Skeletal muscle satellite cell (primary cell): ENCODE measurements at regions not wholly inside any gene's neighbourhood (a gene's known extent, or its start where the extent isn't known, plus 50 kb on each side); places are given as distances from the start of the nearest gene placed in this dataset.

Experiments
- H3K27me3 ChIP-seq: 2 replicates; pipeline ENCODE4 v1.7.0; 2013; ENCODE audit warnings: low read length; ENCODE audit not compliant: control insufficient read depth, insufficient read depth
- H3K36me3 ChIP-seq: 2 replicates; pipeline ENCODE4 v1.7.0; 2013; ENCODE audit warnings: mild to moderate bottlenecking, control low read depth, low read length; ENCODE audit not compliant: insufficient read depth
- H3K4me1 ChIP-seq: 2 replicates; pipeline ENCODE4 v1.7.0; 2013; ENCODE audit warnings: low read length; ENCODE audit not compliant: control insufficient read depth, insufficient read depth
- H3K4me2 ChIP-seq: 2 replicates; pipeline ENCODE4 v1.7.0; 2013; ENCODE audit warnings: mild to moderate bottlenecking, low read length
- H3K4me3 ChIP-seq: 2 replicates; pipeline ENCODE4 v1.7.0; 2013; ENCODE audit warnings: low read length
- H3K9ac ChIP-seq: 2 replicates; pipeline ENCODE4 v1.7.0; 2013; ENCODE audit warnings: mild to moderate bottlenecking, low read depth, low read length, moderate library complexity
- H3K9me3 ChIP-seq: replicated peaks from 2 replicates; pipeline ENCODE4 v1.7.0; 2013; ENCODE audit warnings: mild to moderate bottlenecking, control low read depth, low read length

DNA sequence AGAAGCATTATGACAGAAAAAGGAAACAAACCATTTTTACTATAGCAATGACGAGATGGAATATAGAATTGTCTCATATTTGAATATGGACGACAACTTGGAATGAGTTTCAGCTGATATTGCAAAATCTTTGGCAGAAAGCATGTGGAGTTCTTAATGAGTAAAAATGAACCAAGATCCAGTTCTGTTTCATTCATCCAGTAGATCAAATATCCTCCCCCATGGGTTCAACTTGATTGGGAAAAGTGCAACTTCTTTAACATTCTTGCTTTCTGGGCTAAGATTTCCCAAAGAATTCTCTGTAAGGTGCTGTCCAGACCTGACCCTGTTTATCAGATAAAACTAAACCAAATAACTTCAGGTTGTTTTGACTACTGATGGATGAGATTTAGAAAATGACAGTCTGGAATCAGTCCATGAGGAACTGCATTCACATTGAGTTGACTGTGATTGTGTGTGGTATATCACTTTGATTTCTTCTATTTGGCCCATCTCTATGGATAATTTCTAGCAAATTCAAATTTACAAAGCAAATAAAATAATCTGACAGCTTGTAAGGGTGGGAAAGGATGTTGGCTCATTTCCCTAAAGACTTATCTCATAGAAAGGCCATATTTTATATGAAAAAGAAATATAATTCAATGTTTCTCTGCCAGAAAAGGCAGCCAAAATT is 267.4 kb downstream of the ADAMTS20 start:
- H3K4me3 ChIP-seq = peak overlapping the region; percentile 0
- H3K9ac ChIP-seq = peak overlapping the region; percentile 72
- H3K4me1 ChIP-seq = peaks cover 47% of the 10 kb centered on the region
- H3K4me2 ChIP-seq = peak overlapping the region; percentile 33
- H3K9me3 ChIP-seq = no peaks in the 10 kb centered on the region
- no peaks in the 10 kb centered on the region for H3K27me3 ChIP-seq
- H3K36me3 ChIP-seq = no peaks in the 10 kb centered on the region

DNA sequence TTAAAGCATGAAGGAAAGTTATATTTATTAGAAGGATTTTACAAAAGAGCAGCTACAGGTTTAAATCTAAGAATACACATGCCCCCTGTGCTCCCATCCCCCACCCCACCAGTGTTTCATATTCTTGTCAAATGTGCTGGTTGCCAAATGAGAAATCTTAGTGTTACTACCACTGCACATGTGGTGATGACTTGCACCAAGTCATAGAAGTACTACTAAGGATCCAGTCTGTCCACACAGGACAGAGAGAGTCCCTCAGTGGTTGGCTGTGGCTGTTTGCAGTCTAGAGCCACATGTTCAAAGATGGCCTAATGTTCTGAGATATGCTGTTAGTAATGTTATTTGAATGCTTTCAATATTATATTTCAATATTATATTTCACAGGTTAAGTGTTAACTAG is 268.8 kb downstream of the ADAMTS20 start:
- Histone ChIP-seq H3K4me3 (no peak overlapping the region), H3K9ac (no peak overlapping the region), H3K4me2 (no peak overlapping the region), H3K36me3 (no peaks in the 10 kb centered on the region), H3K4me1 (peaks cover 38% of the 10 kb centered on the region), H3K9me3 (no peaks in the 10 kb centered on the region), H3K27me3 (no peaks in the 10 kb centered on the region)

DNA sequence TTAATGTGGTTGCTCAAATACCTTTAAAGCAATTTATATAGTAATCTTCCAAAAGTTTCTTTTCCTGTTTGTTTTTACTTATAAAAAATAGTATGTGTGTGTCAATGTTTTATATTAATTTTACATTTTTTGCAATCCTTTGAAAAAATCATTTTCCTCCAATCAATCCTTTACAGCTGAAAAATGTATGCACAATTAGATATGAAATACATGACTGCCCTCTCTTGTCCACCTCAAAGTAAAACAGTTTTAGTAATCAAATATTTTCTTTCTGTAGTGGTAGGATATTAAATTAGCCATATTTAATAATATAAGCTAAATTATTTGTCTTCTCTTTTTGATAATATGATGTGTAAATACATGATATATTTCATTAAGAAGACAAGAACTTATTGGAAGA is 269.9 kb downstream of the ADAMTS20 start:
- peaks cover 38% of the 10 kb centered on the region for H3K4me1 ChIP-seq
- H3K36me3 ChIP-seq = no peaks in the 10 kb centered on the region
- H3K9ac ChIP-seq = peak overlapping the region; percentile 13
- no peak overlapping the region for H3K4me3 ChIP-seq
- H3K4me2 ChIP-seq = no peak overlapping the region
- H3K27me3 ChIP-seq = no peaks in the 10 kb centered on the region
- H3K9me3 ChIP-seq = no peaks in the 10 kb centered on the region

GRCh38 chr12:43281563-43281962 is 270.4 kb downstream of the ADAMTS20 start:
- no peak overlapping the region for H3K9ac ChIP-seq
- H3K27me3 ChIP-seq = no peaks in the 10 kb centered on the region
- no peak overlapping the region for H3K4me2 ChIP-seq
- H3K36me3 ChIP-seq = no peaks in the 10 kb centered on the region
- H3K4me3 ChIP-seq = no peak overlapping the region
- H3K9me3 ChIP-seq = no peaks in the 10 kb centered on the region
- H3K4me1 ChIP-seq = peaks cover 38% of the 10 kb centered on the region

DNA sequence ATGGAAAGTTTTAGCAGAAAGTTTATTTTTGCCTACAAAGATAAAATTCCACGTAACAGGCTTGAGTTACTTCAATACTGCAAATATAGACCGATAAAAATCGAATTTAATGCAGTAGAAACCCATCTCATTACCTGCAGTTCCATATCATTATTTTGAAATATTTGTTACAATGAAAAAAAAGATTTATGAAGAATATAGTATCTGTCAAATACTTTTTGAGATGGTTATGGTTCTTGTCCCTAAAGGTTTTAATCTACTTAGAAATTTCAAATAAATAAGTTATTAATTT is 273.5 kb downstream of the ADAMTS20 start:
- Histone ChIP-seq H3K9ac (no peak overlapping the region), H3K36me3 (no peaks in the 10 kb centered on the region), H3K4me2 (no peak overlapping the region), H3K9me3 (no peaks in the 10 kb centered on the region), H3K27me3 (no peaks in the 10 kb centered on the region), H3K4me1 (peaks cover 14% of the 10 kb centered on the region), H3K4me3 (no peak overlapping the region)

GRCh38 chr12:43277651-43278540 is 274.1 kb downstream of the ADAMTS20 start:
- Histone ChIP-seq H3K4me2 (no peak overlapping the region), H3K4me3 (no peak overlapping the region), H3K27me3 (no peaks in the 10 kb centered on the region), H3K9ac (no peak overlapping the region), H3K4me1 (peaks cover 13% of the 10 kb centered on the region), H3K9me3 (no peaks in the 10 kb centered on the region), H3K36me3 (no peaks in the 10 kb centered on the region)

GRCh38 chr12:43273467-43273866 is 278.5 kb downstream of the ADAMTS20 start:
- Histone ChIP-seq H3K9ac (no peak overlapping the region), H3K27me3 (no peaks in the 10 kb centered on the region), H3K4me2 (no peak overlapping the region), H3K4me3 (no peak overlapping the region), H3K4me1 (peaks cover 21% of the 10 kb centered on the region), H3K9me3 (no peaks in the 10 kb centered on the region), H3K36me3 (no peaks in the 10 kb centered on the region)

DNA sequence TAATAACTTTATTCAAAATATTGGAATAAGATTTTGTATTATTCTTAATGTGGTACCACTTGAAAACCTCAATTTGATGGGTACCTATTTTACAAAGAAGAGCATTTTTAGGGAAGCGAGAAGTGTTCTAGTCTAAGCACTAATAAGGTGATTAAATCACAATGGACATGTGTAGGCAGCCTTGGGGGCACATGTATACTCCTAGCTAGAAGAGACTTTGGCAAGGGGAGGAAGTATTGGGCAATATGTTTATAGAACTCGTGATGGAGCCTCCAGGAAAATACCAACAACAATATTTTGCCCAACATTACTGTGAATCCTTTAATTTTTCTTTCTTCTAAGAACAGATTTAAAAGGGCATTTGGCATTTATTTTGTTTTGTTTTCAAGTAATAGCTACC is 280.3 kb downstream of the ADAMTS20 start:
- no peaks in the 10 kb centered on the region for H3K27me3 ChIP-seq
- H3K9ac ChIP-seq = peak overlapping the region; percentile 37
- no peaks in the 10 kb centered on the region for H3K9me3 ChIP-seq
- no peaks in the 10 kb centered on the region for H3K36me3 ChIP-seq
- peak overlapping the region; percentile 64 for H3K4me2 ChIP-seq
- peaks cover 21% of the 10 kb centered on the region for H3K4me1 ChIP-seq
- H3K4me3 ChIP-seq = peak overlapping the region; percentile 25

DNA sequence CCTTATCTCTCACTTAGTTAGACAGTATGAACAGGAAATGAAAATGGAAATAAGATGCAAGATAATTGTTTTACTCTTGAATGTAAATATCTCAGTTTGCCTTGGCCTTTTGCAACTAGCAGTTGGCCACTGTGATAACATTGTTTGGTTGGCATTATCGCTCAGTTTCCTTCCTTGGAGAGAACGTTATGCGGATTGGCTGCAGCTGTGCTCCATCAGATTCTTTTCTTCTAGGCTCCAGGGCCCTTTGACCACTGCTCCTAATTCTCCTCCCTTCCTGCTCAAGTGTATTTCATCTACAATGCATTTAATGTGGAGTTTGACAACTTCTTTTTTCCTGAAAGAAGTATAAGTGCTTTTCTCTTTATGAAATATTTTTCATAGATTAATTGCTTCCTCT is 284.2 kb downstream of the ADAMTS20 start:
- Histone ChIP-seq H3K4me3 (no peak overlapping the region), H3K4me2 (no peak overlapping the region), H3K36me3 (no peaks in the 10 kb centered on the region), H3K9ac (no peak overlapping the region), H3K4me1 (peaks cover 15% of the 10 kb centered on the region), H3K9me3 (no peaks in the 10 kb centered on the region), H3K27me3 (no peaks in the 10 kb centered on the region)

DNA sequence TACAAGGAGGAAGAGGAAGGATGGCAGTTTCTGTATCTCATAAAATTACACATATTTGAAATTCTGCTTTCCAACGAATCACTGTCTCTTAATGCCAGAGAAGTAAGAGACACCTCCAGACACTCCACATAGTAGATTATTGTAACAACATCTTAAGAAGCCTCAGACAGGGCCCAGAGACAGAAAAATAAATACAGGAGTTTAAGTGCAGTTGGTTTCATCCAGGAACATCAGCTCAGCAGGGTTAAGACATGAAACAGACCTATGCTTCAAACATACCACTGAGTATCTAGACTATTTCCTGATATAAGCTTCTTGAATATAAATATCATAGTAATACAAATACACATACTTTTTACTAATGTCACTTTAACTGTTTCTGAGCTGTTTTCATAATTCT is 290.3 kb downstream of the ADAMTS20 start:
- H3K9me3 ChIP-seq = no peaks in the 10 kb centered on the region
- no peak overlapping the region for H3K9ac ChIP-seq
- no peak overlapping the region for H3K4me3 ChIP-seq
- H3K36me3 ChIP-seq = no peaks in the 10 kb centered on the region
- H3K4me1 ChIP-seq = no peaks in the 10 kb centered on the region
- no peak overlapping the region for H3K4me2 ChIP-seq
- no peaks in the 10 kb centered on the region for H3K27me3 ChIP-seq

- H3K4me3 ChIP-seq = no peak overlapping the region
- H3K27me3 ChIP-seq = no peaks in the 10 kb centered on the region
- H3K4me2 ChIP-seq = no peak overlapping the region
- H3K9ac ChIP-seq = no peak overlapping the region
- no peaks in the 10 kb centered on the region for H3K36me3 ChIP-seq
- H3K9me3 ChIP-seq = no peaks in the 10 kb centered on the region
- no peaks in the 10 kb centered on the region for H3K4me1 ChIP-seq
Measured at GRCh38 chr12:43255522-43256111, 296.4 kb downstream of the ADAMTS20 start.
